ENCODE measurements at regions not wholly inside any gene's neighbourhood (a gene's known extent, or its start where the extent isn't known, plus 50 kb on each side); places are given as distances from the start of the nearest gene placed in this dataset.
"Not testable (repeated sequence)": the region's sequence is repeated elsewhere in the genome, so short reads cannot be mapped to it uniquely, and the experiment has no call there.

DNA sequence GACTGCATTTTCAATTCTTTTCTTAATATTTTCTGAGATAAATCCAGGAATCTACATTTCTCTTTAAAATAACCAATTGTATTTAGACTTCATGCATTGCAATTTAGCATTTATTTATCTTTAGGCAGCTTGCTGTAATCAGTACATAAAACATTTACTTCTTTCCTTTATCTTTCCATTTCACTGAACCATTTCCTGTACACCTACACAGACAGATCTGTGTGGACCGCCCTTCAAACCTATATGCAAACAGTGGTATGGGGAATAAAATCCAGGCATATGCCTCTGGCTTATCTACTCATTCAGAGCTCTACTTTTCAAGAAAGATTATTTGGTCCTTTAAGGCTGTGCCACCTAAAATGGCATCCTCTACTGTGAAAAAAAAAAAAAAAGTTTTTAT, 640.0 kb downstream of the MAT2B start:
- DNase-seq = no peak

DNA sequence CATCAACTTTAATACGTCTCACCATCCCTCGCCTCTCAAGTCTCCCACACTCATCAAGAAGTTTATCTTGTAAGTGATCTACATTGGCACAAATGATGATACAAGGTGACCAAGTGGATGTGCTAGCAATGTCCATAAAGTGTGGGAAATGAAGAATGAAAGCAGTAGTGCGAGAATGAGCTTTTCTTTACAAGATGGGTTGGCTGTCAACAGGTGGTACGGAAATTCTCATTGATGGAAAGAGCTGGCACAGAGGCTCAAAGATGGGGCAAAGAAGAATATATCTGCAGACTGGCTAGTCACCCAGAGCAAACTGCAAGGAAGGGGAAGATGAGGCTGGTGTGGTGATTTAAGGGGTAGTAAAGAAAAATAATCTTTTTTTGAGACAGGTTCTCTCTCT, 640.8 kb downstream of the MAT2B start:
- no peak for DNase-seq

DNA sequence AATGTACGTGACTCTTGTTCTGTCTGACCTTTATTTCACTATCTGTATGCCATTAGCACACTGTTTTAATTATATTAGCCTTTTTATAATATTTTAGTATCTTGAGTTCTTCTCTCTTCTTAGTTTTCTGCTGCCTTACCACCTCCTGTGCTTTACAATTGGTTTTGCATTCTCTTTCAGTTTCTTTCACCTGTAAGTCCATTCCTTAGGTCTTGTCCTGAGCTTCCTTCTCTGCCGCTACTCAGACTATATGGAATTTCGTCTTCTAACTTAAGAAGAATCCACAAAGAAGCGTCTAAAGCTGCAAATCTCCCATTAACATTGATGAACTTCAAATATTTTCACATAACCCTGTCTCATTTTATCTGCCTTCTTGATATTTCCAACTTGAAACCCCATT, 642.9 kb downstream of the MAT2B start:
- DNase-seq = no peak

GRCh38 chr5:164152539-164152938, 647.1 kb downstream of the MAT2B start:
- not testable (repeated sequence) for DNase-seq

DNA sequence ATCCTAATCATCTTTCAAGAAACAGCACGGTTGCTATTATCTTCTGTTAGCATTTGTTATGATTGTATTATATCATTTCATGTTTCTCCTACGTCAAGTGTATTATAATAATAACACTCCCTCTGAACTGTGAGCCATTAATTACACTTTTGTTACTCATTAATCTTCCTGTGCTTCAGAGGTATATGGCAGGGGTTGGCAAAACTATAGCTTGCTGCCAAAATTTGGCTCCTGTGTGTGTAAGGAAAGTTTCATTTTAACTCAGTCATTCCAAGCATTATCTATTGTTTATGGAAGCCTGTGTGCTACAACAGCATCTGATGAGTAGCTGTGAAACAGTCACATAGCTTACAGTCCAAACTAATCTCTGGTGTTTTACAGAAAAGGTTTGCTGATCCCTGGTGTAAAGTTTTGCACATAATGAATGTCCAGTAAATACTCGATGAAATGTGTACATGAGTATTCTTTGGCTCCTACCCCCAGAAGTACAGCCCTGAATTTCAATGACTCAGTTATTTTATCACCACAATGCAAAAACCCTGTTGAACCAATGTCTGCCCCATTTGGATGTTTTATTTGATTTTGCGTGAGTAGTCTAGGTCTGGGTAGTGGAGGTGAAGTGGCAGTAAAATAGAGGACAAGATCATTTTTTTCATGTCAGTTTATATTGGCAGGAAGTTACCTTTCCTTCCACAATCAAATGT, 648.2 kb downstream of the MAT2B start:
- DNase-seq = peak; percentile 43

DNA sequence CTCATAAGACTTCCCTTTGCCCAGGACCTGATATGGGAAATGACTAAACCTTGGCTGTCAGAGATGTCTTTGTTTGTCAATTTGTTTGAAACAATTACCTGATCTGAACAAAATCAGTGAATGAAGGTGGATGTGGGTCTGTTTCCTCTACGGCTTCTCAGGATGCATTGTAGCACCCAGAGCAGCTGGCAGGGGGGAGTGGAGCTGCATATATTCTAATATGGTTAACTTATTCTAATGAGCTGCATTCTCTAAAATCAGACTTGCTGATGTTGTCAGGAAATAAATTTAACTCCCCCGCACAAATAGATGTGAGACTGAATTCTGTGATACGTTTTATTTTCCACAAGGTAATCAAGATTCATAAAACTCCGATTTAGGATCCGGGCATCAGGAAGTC, 665.4 kb downstream of the MAT2B start:
- no peak for DNase-seq

DNA sequence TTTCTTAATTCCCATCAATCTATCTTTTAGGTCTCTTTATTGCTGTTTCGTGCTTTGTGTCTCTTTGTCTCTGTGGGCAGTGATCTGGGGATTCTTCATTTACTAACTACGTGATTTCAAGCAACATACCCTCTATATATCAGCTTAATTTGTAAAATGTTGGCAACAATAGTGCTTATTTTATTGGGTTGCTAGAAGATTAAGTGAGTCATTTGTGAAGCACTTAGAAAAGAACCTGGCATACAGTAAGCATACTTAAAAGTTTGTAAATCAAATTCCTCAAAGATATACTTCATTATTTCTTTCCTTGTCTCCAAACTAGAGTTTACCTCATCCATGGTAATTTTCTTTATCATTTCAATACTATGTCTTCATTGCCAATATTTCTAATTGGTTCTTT, 669.7 kb downstream of the MAT2B start:
- peak; percentile 49 for DNase-seq

- no peak for DNase-seq
Observed at GRCh38 chr5:164179406-164179805, 674.0 kb downstream of the MAT2B start.

DNA sequence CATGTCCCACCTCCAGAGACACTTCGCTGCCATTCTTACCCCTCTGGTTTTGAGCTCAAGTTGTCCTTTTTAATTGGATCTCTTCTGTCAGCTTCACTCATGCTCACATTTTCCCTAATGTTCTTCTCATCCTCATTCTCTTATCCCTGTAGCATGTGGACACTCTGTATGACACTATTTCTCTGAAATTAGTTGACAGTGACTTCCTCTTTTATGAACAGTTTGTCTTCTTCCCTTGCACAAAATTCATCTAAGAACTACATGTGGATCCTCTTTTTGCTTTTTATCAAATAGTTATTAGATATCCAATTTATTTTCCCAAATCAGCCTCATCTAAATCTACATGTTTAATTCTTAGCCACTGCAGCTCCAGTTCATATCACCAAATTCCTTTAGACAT, 676.2 kb downstream of the MAT2B start:
- no peak for DNase-seq

- no peak for DNase-seq
Observed at GRCh38 chr5:164184158-164184557, 678.7 kb downstream of the MAT2B start.

DNA sequence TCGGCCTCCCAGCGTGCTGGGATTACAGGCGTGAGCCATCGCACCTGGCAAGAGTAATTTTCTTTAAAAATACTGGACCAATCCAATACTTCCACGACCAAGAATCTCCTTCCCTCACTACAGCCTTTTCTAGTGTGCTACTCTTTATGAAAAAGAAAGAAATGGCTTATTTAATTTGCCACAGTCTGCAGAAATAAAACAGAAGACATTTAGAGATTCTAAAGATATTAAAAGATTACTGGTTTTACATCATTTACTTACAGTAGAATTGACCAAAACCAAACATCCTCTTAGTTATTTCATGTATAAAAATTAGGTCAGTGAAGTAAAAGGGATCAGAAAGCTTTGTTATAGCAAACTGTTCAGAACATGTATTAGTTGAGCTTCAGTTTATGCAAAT, 679.6 kb downstream of the MAT2B start:
- DNase-seq = no peak

DNA sequence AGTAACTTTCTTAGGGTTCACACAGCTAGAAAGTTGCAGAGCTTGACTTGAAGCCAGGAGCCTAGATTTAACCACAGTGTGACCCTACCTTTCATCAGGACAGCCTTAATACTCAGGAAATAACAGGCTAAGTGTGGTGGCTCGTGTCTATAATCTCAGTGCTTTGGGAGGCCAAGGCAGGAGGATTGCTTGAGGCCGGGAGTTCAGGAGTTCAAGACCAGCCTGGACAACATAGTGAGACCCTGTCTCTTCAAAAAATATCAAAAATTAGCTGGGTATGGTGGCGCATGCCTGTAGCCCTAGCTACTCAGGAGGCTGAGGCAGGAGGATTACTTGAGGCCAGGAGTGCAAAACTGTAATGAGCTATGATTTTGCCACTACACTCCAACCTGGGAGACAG, 681.1 kb downstream of the MAT2B start:
- no peak for DNase-seq

DNA sequence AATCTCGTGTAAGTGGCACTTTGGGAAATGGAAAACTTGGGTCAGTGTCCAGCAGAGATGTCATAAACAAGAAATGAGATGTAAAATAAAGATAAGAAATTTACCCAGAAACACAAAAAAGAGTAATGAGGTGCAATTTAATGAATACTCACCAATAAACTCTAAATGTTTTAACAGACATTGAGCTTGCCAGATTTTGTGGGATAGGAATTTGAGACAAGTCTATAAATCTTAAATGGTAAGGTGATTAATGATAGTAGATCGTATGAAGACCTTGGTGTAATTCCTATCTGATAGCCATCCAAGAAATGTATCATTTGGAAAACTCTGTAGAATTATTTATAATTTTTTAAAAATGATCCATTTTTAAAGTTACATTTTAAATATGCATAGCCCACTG, 682.4 kb downstream of the MAT2B start:
- DNase-seq = peak; percentile 20

GRCh38 chr5:164188733-164189148, 683.3 kb downstream of the MAT2B start:
- DNase-seq = no peak

- DNase-seq = peak; percentile 79
Observed at GRCh38 chr5:164191240-164191639, 685.8 kb downstream of the MAT2B start.

DNA sequence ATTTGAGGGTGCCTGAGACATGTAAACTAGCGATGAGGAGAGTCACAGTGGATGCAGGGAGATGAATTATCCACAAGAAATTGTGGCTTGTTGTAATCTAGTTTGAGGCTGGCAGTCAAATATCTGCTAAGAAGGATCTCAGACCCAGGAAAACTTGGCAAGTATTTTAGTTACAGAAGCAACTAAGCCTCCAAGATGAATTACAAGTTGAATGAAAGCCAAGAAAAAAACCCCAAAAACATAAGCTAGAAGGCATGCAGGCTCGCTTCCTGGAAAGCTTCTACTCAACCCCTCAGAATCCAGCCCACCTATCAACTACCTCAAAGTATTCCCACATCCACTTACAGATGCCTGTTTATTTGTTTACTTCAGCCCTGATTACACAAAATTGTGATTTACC, 696.9 kb downstream of the MAT2B start:
- peak; percentile 75 for DNase-seq

DNA sequence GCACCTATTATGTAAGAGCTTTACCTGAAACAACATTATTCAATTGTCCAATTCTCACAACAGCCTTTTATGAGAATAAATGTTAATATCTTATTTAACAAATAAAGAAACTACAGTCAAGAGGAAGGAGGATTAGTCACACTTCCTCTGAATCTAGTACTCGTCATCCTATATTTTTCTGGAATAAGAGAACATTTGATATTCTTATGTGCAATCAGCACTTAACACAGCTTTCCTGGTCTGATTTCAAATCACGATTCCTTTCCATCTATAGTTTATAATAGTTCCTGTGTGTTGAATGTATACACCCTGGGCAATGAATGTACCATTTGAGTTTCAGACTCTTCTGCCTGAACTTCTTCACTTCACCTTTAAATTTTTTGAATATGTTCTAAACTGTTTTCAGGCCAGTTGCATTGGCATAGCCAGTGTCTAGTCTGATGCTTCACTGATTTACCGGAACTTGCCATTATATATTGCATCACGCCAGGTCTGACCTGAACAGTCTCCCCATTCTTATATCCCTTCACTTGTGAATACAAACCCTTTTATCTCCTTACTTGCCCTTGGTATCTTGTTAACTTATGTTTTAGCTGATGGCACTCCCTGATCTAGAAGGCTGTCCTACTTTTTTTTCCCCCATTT, 698.3 kb downstream of the MAT2B start:
- peak; percentile 38 for DNase-seq

- DNase-seq = peak; percentile 82
Observed at GRCh38 chr5:164204338-164204946, 699.0 kb downstream of the MAT2B start.

DNA sequence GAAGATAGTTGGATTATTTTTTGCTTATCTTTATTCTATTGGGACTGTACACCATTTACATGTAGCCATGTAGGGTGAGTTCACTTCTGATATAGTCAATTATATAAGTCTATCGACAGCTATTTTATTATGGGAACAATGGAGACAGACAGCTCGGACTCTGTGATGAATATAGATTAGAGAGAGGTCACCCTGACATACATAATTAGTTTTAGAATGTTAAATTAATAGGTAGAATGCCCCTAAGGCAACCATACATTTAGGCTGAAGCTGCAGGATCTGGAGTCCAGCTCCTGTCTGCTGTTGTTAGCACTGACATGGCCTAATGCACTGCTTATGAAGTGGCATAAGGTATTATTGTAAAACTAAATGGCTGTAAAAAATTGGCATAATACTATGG, 700.8 kb downstream of the MAT2B start:
- DNase-seq = no peak

DNA sequence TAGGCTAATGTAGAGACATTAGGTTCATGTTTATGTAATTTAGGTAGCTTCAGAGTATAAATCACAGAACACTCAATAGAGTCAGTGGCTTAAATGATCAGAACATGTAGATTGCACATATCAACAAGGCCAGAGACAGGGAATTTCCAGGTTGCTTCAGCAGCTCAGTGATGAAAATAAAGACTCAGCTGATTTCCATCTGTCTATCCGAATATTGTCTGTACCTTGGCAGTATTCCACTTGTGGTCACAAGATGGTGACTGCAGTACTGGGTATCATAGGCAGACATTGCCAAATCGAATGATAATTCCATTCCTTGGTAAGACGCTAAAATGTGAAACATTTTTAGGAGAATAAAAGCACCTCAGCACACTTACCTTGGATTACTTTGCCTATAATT, 702.2 kb downstream of the MAT2B start:
- no peak for DNase-seq

- no peak for DNase-seq
Observed at GRCh38 chr5:164210491-164210890, 705.1 kb downstream of the MAT2B start.

DNA sequence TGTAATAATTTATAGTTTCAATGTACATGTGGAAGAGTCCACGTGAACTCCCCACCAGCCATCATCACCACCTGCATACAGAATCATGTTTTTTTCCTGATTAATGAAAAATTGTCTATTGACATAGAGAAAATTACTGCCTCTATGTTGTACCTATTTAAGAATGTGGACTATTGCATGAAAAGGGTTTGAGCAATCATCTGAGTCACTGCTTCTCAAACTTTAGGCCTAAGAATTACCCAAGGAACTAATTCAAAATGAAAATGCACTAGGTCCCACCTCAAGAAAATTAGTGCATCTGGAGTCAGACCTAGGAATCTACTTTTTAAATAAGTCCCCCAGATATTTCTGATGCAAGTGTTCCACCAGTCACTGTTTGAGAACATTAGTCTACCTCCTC, 709.3 kb downstream of the MAT2B start:
- DNase-seq = no peak

- no peak for DNase-seq
Observed at GRCh38 chr5:164217464-164217863, 712.0 kb downstream of the MAT2B start.

GRCh38 chr5:164220522-164220921, 715.1 kb downstream of the MAT2B start:
- no peak for DNase-seq

- DNase-seq = no peak
Observed at GRCh38 chr5:164224236-164224635, 718.8 kb downstream of the MAT2B start.

Data from fibroblast of skin of right biceps (primary cell).